ENCODE measurements at regions not wholly inside any gene's neighbourhood (a gene's known extent, or its start where the extent isn't known, plus 50 kb on each side); places are given as distances from the start of the nearest gene placed in this dataset.

- TF ChIP-seq POLR2A (IDR thresholded peaks at IDR 0.05) (no peak), CTCF (IDR thresholded peaks at IDR 0.05) (no peak)
Measured at GRCh38 chr9:90724112-90724511, 77.5 kb upstream of the SYK start.
